ENCODE measurements at regions not wholly inside any gene's neighbourhood (a gene's known extent, or its start where the extent isn't known, plus 50 kb on each side); places are given as distances from the start of the nearest gene placed in this dataset.
A peak's percentile ranks its signal among the peaks of the same experiment; 100 is the strongest.

DNA sequence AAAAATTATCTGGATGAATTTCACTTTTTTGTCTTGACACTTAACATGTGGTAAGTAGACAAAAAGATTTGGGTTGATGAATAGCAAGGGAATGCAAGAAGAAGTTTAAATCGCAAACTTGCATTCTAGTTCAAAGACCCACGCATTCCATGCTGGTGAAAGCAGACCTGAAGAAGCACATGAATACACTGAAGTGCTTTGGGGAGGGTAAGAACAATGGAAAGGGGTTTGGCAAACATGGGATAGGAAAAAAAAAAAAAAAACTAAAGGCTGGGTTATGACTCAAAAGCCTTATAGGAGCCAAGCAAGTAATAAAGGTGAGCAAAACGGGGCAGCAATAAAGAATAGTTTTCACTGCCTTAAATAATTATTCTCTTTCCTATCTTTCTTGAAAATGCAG lies 450.2 kb downstream of the LMO4 start:
- Mint-ChIP-seq H3K9me3 (peaks cover 3% of the 10 kb centered on the region), H3K4me3 (no peak overlapping the region), H3K27me3 (ENCODE audit: low read depth) (no peaks in the 10 kb centered on the region), H3K36me3 (ENCODE audit: low read depth) (no peaks in the 10 kb centered on the region), H3K27ac (no peak overlapping the region), H3K4me1 (peaks cover 13% of the 10 kb centered on the region)
- TF ChIP-seq, protein P1, sequence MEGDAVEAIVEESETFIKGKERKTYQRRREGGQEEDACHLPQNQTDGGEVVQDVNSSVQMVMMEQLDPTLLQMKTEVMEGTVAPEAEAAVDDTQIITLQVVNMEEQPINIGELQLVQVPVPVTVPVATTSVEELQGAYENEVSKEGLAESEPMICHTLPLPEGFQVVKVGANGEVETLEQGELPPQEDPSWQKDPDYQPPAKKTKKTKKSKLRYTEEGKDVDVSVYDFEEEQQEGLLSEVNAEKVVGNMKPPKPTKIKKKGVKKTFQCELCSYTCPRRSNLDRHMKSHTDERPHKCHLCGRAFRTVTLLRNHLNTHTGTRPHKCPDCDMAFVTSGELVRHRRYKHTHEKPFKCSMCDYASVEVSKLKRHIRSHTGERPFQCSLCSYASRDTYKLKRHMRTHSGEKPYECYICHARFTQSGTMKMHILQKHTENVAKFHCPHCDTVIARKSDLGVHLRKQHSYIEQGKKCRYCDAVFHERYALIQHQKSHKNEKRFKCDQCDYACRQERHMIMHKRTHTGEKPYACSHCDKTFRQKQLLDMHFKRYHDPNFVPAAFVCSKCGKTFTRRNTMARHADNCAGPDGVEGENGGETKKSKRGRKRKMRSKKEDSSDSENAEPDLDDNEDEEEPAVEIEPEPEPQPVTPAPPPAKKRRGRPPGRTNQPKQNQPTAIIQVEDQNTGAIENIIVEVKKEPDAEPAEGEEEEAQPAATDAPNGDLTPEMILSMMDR (IDR thresholded peaks at IDR 0.05; ENCODE audit: unreplicated experiment in 3 of 3), result no peak

DNA sequence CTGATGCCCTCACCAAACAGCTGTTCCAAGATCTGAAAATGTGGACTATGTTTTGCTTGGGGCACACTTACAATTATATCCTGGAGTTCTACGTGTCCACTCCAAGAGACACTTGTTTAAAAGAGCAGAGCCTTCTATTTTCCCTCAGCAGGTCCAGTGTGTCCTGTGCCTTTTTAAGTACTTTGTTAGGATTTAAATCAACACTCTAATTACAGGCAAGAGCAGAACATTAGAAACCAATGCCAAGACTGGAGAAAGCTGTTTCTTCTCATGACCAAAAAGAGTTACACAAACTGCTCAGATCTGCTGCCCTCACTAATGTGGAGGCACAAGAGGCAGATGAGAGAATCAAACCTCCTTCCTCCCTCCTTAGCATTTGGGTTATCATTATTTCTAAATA lies 452.9 kb downstream of the LMO4 start:
- Mint-ChIP-seq H3K27me3 (ENCODE audit: low read depth) (no peaks in the 10 kb centered on the region), H3K4me1 (peaks cover 17% of the 10 kb centered on the region), H3K36me3 (ENCODE audit: low read depth) (no peaks in the 10 kb centered on the region), H3K27ac (no peak overlapping the region), H3K9me3 (peaks cover 3% of the 10 kb centered on the region), H3K4me3 (no peak overlapping the region)
- TF ChIP-seq, protein P1 (IDR thresholded peaks at IDR 0.05; ENCODE audit: unreplicated experiment in 3 of 3), result no peak

DNA sequence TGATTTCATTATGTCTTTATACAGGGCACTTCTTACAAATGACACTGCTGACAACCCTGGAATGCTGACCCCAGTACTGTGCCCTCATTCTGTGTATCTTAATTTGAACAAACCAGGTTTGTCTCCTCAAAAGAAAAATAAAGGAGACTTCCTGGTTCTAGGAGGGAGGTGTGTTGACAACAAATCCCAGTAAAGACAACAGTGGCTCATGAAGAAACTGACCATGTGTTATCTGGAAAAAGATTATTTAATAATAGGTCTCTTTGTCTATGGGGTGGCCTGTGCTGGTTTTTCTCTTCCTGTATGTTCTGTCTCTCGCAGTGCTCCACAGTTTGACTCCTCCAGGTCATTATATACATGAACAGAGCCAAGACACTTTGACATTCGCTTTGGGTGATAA lies 454.6 kb downstream of the LMO4 start:
- Mint-ChIP-seq H3K36me3 (ENCODE audit: low read depth) (no peaks in the 10 kb centered on the region), H3K4me3 (no peak overlapping the region), H3K27ac (no peak overlapping the region), H3K4me1 (peaks cover 17% of the 10 kb centered on the region), H3K27me3 (ENCODE audit: low read depth) (peaks cover 4% of the 10 kb centered on the region), H3K9me3 (peaks cover 3% of the 10 kb centered on the region)
- TF ChIP-seq, protein P1 (IDR thresholded peaks at IDR 0.05; ENCODE audit: unreplicated experiment in 3 of 3), result no peak

DNA sequence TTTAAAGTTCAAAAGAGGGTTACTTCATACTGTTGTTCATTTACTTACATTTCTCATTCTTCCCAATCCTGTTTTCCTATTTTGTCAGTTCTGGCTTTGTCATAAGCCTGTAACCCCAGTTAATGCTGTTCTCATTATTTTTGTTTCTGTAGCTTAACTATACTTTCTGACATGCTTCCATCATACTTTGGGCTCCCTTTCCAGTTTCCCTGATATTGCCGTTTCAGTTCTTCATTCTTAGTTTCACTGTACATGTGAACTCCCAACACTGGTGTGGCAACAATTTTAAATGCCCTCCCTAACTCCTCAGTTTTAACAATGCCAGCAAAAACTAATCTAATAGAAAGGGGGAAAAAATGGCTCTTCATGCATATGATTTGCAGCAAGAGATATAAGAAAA lies 456.7 kb downstream of the LMO4 start:
- H3K4me3 Mint-ChIP-seq, result no peak overlapping the region
- peaks cover 20% of the 10 kb centered on the region for H3K4me1 Mint-ChIP-seq
- no peaks in the 10 kb centered on the region for H3K9me3 Mint-ChIP-seq
- H3K36me3 Mint-ChIP-seq (ENCODE audit: low read depth), result no peaks in the 10 kb centered on the region
- peak overlapping the region in 1 of 3 experiments; percentile 4 for H3K27ac Mint-ChIP-seq
- TF ChIP-seq, protein P1 (IDR thresholded peaks at IDR 0.05; ENCODE audit: unreplicated experiment in 3 of 3), result no peak
- peaks cover 4% of the 10 kb centered on the region for H3K27me3 Mint-ChIP-seq (ENCODE audit: low read depth)

DNA sequence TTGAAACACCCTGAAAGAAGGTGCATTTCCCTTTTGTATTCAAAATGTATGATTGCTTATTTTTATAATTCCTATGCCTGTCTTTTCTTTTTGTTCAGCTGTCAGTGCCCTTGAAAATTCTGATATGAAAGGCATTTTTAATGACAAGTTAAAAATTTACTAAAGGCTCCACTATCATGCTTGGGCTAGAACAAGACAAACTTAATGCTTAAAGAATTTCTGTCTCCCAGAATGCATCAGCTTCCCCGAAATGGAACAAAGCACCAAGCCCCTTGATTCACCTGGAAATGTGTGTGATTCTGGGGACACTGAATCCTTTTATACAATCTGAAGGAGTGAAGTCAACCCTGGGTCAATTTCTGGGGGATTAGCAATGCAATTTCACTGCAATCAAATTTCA lies 457.5 kb downstream of the LMO4 start:
- Mint-ChIP-seq H3K27me3 (ENCODE audit: low read depth) (peaks cover 4% of the 10 kb centered on the region), H3K4me1 (peaks cover 20% of the 10 kb centered on the region), H3K4me3 (no peak overlapping the region), H3K27ac (no peak overlapping the region), H3K36me3 (ENCODE audit: low read depth) (no peaks in the 10 kb centered on the region), H3K9me3 (no peaks in the 10 kb centered on the region)
- TF ChIP-seq, protein P1 (IDR thresholded peaks at IDR 0.05; ENCODE audit: unreplicated experiment in 3 of 3), result no peak

DNA sequence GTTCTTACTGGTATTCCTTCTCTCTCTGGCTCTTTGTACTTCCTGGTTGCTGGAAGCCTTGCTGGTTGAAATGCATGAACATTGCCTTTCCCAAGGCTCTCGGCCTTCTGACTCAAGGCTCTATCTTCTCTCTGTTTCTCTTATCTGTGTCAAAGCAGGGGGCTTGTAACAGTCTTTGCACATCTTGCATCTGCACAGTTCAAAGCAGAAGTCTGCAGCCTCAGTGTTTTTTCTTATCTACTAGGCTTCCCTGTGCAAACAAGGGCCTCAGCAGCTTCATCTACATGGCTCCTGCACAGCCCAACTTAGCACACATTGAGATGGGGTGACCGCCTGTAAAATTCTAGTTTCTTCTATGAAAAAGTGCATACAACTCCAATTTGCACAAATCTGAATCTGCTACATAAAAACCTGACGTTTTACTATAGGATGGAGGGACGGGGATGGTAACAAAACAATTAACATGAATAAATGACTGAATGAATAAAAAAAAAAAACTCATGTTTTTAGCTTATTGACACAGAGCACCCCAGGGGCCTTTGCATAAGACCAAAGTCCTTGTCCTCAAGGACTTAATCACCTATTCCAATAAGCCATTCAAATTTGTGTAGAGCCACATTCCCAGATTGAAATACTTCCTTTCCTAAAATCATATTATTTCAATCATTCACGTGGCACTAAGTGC lies 458.3 kb downstream of the LMO4 start:
- Mint-ChIP-seq H3K4me1 (peaks cover 13% of the 10 kb centered on the region), H3K9me3 (no peaks in the 10 kb centered on the region), H3K36me3 (ENCODE audit: low read depth) (no peaks in the 10 kb centered on the region), H3K27me3 (ENCODE audit: low read depth) (peaks cover 4% of the 10 kb centered on the region), H3K27ac (peak overlapping the region in 1 of 3 experiments; percentile 3), H3K4me3 (no peak overlapping the region)
- TF ChIP-seq, protein P1 (IDR thresholded peaks at IDR 0.05; ENCODE audit: unreplicated experiment in 3 of 3), result no peak

Data from nephron (organoid).